NOMO-1 (cell line): ENCODE measurements at regions not wholly inside any gene's neighbourhood (a gene's known extent, or its start where the extent isn't known, plus 50 kb on each side); places are given as distances from the start of the nearest gene placed in this dataset.
"Not testable (repeated sequence)": the region's sequence is repeated elsewhere in the genome, so short reads cannot be mapped to it uniquely, and the experiment has no call there.

Experiments used
- DNase-seq, 2 experiments: peaks; one replicate each; lab custom pipeline; 2025; ENCODE audit not compliant: unreplicated experiment in 2 of 2; lab: John Stamatoyannopoulos, UW

DNA sequence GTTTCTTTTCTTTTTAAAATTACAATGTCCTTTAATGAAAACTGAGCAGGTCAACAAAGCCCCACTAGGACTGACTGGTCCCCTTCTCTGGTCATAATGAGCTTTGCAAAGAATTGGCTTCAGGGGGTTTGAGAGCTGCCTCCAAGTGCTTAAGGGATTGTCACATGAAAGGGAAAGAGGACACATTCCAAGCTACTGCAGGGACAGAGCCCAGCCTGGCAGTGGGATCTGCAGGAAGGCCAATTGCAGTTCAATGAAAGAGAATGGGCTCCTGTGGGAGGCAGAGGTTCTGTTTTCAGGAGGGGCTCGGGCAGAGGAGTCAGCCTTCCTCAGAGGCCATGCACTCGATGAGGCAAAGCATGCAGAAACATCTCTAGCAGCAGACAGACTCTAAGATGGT is 84.1 kb upstream of the ACKR3 start:
- no peak for DNase-seq

DNA sequence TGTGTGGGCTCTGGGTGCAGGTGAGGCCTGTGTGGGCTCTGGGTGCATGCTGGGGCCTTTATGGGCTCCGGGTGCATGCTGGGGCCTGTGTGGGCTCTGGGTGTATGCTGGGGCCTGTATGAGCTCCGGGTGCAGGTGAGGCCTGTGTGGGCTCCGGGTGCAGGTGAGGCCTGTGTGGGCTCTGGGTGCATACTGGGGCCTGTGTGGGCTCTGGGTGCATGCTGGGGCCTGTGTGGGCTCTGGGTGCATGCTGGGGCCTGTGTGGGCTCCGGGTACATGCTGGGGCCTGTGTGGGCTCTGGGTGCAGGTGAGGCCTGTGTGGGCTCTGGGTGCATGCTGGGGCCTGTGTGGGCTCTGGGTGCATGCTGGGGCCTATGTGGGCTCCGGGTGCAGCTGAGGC is 80.5 kb upstream of the ACKR3 start:
- DNase-seq, result not testable (repeated sequence)

DNA sequence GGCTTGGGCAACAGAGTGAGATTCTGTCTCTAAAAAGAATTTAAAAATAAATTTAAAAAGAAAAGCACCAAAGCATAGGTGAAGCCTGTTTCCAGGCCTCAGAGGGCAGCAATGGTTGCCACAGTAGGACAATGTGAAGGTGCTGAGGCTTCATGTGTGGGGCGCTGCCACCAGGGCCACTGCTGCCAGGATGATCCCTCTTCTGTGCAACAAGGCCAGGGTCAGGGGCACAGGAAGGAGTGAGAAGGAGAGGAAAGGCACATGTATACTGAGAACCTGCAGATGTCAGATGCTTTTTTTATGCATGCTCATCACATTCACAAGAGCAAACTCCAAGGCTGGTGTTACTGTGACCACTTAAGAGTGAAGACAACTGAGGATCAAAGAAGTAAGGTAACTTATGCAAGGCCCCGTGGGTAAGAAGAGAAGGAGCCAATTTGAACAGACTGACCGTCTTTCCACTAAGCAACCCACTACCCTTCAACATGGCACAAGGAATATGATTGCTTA is 79.7 kb upstream of the ACKR3 start:
- no peak for DNase-seq

DNA sequence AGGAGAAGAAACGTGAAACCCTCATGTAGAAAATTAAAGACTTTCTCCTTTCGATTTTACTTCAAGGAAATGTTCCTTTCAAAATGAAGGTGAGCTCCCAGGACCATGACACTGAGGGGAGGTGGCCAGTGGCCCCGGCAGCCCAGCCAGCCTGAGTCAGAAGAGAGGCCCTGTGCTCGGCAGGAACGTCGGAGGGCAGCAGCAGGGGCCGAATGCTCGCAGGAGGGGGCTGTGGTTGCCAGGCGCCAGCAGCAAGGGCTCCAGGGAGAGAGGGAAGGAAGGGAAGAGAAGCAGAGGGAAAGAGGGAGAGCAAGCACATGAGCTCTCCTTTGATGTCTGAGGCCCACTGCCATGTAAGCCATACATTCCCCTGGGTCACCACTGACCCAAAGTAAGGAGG is 73.3 kb upstream of the ACKR3 start:
- no peak for DNase-seq

DNA sequence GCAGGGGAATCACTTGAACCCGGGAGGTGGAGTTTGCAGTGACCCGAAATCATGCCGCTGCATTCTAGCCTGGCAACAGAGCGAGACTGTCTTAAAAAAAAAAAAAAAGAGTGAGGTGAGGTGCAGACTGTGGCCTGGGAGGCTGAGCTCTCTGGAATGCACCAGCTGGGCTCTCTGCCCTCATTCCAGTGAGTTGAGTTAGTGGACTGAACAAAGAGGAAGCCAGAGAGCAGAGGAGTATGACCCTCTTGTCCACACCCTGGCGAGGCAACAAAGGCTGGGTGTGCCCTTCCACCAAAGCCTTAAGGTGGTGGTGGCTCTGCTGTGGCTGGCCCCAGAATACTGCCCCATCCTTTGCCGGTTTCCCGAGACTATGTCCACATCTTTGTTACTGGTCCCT is 71.3 kb upstream of the ACKR3 start:
- DNase-seq, result no peak

DNA sequence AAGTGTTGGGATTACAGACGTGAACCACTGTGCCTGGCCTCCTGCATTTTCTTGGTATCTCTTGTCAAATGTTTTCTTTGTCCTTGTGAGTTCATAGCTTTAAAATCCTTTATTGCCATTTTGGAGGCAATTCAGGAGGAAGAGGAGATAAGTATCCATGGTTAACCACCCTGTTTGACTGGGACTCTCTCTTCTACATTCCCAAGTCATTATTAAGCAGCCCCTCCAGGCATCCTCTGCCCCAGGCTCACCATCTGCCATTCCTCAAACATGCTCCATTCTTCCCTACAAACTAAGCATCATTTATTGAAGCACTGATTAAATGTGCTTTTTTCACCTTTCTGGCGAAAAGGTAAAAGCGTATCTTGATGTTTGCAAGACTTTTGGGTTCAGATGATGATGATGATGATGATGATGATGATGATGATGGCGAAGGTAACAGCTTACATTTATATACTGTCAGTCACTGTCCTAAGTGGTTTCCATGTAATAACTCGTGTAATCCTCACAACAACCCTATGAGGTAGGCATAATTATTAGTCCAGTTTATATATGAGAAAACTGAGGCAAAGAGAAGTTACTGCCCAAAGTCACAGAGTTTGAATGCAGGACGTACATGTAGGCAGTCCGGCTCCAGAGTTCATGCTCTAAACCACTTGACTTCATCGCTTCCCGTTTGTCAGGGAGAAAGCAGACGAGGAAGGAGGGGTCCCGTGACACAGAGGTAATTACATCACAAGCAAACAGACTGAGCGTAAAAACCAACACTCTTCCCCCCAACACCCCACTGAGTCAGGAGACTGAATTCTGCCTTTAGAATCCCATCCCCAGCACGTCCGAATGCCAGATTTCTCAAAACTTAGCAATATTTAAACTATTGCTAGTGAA is 69.7 kb upstream of the ACKR3 start:
- DNase-seq, result peak in 1 of 2 experiments; percentile 37

DNA sequence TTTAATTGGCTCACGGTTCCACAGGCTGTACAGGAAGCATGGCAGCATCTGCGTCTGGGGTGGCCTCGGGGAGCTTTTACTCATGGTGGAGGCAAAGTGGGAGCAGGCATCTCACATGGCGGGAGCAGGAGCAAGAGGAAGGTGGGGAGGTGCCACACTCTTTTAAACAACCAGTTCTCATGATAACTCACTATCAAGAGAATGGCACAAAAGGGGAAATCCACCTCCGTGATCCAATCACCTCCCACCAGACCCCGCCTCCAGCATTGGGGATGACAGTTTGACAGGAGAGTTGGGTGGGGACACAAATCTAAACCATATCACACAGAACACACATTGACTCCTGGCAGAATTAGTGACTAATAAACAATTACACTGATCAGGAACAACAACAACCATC is 68.6 kb upstream of the ACKR3 start:
- DNase-seq, result no peak

DNA sequence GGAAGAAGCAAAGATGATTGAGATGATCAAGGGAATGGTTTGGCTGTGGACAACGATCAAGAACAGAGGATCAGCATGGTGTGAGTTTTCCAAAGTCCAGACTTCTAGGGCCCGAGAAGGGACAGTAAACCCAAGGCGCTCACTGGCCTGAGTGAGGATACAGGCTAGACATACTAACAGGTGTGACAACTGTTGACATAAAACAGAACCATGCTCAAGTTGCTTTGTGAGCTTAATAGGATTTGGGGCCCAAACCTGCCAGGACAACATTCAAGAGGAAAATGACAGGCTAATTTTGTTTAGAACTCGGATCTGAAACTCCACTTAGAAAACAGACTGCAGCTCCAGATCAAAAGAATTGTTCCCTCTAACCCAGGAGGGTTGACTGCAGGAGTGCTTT is 68.1 kb upstream of the ACKR3 start:
- DNase-seq, result no peak

DNA sequence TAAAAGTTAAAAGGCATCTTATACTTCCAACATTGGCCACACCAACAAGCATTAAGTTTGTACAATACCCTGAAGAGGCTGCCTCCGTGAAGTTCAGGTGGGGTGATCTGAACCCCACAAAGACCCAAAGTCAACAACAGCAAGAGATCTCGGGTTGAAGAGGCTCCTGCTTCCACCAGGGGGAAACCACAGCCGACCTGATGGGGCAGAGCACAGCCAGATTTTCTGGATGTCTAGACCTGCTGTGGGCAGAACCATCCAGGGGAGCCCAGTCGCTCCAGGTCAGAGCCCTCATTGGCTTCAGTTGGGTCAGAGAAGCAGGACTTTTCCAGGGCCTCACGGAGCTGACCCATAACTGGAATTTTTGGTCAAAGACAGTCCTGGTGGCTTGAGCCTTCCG is 66.5 kb upstream of the ACKR3 start:
- DNase-seq, result no peak

DNA sequence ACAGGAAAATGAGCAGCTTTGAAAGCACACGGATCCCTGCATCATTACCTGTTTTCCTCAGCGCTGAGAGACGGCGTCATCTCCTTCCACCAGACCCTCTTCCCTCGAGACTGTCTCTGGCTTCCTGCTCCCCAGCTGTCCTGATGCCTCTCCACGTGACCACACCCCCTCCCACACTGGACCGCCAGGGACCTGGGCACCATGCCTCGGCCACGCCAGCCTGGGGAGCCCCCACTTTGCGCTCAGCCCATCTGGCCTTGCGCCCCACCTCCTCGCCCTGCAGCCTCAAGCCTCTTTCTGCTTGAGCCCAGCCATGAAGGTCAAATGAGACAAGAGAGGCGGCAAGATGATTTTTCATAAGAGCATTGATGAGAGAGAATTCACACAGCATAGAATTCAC is 66.0 kb upstream of the ACKR3 start:
- DNase-seq, result no peak

DNA sequence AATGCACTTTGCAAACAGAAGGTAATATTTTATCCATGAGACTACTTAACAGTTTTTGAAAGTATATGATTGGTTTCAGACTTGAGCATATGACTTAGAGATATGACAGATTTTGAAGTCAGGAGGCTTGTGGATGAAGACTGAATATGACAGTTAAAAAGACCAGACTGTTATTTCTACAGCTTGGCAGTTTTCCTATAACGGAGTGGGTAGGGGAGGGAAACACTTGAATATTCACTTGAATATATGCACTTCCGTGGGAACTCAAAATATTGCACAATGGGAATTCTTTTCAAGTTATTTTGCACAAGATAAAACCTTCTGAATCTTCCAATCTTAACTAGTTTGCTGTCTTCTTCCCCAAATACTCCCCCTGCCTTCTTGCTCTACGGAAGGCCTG is 64.6 kb upstream of the ACKR3 start:
- DNase-seq, result no peak

DNA sequence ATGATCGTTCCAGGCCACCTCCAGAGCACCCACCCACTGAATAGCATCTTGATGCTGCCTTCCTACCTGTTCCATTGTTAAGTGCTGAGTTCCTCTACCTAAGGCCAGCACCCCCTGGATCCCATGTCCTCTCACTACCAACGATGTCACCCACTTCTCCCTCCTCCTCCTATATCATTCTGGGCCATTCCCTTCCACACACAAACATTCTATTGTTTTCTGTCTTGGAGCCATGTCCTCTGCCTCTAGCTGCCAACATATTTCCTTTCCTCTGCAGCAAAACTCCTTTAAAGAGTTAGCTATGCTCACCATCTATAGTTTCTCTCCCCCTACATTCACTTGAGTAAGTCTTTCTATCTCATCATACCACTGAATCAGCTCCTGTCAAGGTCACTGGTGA is 64.0 kb upstream of the ACKR3 start:
- no peak for DNase-seq

DNA sequence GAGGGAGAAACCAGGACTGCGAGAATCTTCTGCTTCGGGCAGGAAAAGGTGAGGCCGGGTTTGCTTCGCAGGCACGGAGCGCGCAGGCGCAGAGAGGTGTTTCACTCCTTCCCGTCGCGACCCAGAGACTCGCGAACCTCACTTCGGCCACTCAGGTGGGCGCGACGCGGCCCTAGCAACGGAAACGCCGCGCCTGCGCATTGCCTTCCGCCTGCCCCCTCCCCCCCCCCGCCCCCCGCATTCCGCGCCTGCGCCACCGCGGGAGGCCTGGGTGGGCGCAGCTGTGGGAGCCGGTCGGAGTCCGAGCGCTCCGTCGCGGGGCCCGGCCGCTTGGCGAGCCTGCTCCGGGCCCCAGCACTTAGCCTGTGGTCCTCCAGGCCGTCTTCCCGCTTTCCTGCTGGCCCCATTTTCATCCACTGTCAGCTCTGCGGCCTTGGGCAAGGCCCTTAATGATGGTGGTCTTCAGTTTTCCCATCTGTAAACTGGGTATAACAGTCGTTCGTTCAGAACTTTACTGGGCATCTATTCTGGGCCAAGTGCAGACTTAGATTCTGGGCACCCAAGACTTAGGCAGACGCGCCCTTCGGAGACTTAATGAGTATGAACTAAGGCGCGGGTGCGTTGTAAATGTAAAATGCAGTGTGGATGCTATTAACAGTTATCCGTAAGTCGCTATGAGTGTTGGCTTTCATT is 62.1 kb upstream of the ACKR3 start:
- DNase-seq, result no peak

DNA sequence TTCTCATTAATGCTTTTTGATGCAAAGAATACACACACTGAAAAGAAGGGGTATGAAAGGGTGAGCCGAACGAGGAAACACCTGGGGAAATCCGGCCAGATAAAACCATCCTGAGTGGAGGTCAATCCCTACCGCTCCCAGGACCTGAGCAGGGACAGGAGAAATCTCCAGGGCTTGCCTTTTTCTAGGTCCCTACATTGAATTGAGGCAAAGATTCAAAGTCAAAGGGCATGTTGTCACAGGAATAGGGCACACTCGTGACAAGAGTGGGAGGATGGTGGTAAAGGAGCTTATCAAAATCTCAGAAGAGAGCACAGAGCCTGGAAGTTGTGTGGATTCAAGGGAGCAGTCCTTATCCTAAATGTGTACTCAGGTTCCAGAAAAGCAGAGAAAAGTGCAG is 61.2 kb upstream of the ACKR3 start:
- DNase-seq, result no peak

DNA sequence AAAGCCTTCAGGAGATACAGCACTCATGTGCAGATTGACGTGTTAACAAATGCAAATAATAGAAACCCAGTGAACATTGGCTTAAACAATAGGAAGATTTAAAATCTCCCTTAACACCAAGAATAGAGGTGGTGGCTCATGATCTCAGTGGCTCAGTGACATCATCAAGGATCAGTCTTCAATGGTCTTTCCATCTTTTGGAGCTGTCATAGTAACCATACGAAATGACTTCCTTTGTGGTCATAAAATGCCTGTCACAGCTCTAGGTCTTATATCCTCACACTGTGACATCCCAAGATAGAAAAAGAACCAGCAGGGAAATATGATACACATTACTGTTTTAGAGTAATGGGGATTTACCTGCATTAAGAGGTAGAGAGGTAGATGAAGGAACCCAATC is 59.6 kb upstream of the ACKR3 start:
- DNase-seq, result no peak

DNA sequence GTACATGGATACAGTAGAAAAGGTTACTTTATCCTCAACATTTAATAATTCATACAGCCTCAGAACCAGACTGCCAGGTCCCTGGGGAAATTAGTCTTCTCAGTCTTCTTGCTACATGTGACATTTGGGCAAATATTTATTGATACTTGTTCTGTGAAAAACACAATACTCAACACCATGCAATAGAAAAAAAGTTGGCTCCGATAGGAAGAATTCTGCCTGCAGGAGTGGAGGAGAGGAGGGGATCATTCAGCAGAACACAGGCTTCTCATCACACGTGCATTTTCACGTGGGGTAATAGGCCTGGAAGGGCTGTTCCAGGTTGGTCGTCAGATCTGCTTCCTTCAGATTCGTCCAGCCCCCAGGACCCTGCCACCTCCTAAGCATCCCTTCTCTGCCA is 58.4 kb upstream of the ACKR3 start:
- no peak for DNase-seq

DNA sequence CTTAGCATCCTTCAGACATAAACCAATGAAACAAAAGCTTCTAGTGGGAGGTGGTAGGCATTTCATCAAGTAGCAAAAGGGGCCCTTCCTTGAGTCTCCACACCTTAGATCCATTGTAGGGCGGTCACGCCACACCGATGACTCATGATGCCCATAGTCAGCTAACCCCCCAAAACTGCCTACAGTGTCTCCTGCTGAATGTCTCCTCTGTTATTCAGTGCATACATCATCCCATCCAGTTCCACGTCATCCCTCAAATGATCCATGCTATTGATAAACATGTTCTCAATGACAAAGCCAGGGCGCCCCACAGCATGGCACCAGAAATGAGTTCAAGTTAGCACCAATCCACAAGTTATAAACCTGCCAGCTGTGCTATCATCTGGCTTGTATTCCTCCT is 57.4 kb upstream of the ACKR3 start:
- DNase-seq, result no peak

DNA sequence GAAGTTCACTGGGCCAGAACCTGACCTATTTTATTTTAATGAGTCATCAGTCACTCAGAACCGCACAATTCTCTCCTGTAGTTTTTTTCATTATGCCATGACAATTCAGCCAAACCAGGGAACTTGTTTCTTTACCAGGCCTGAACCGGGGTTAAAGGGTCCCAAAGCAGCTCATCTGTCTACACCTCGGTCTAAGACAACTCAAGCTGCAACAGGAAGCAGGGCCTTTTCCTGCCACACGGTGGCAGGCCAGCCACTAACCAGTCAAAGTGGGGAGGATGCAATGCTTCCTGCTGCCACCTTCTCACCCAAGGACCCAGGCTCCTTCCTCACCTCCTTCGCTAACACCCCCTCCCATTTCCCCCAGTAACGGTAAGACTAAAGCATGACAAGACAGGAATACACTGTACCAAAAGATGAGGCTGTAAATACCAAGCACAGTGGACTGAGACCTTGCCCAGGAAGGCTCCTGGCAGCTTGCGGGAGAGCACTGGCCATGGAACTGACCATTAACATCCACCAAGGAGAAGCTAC is 56.7 kb upstream of the ACKR3 start:
- peak; percentile 42 to 43 for DNase-seq

DNA sequence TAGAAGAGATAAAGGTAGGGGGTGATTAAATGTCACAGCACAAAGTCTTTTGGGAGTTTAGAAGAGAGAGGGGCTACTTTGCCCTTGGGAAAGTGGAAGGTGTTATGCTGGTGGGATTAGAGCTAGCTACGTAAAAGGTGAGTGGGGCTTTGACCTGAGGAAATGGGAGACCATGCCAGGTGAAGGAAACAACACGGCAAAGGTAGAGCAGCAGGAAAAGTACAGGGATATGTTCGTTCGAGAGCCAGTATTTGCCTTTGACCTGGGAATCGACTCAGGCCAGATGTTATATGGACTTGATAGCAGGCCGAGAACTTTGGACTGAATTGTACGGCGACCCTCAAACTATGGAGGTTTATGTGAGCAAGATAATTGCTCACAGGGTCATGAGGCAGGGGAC is 55.7 kb upstream of the ACKR3 start:
- no peak for DNase-seq

DNA sequence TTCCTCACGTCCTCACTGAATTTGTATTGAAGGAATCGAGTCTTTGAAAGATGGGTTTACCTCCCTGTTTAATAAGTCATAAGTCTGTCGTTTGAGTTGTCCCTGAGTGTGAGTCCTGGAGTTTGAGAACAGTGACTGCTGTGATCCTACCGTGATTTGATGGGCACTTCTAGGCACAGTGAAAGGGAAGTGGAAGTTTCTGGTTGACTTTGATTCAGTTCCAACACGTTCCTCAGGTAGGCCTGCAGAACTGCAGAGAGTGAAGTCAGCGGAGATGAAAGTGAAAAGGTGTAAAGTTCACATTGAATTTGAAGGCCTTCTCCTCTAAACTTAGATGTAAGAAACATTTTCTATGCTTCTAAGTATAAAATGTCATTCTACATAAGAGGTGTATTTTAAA is 52.9 kb upstream of the ACKR3 start:
- DNase-seq, result no peak

DNA sequence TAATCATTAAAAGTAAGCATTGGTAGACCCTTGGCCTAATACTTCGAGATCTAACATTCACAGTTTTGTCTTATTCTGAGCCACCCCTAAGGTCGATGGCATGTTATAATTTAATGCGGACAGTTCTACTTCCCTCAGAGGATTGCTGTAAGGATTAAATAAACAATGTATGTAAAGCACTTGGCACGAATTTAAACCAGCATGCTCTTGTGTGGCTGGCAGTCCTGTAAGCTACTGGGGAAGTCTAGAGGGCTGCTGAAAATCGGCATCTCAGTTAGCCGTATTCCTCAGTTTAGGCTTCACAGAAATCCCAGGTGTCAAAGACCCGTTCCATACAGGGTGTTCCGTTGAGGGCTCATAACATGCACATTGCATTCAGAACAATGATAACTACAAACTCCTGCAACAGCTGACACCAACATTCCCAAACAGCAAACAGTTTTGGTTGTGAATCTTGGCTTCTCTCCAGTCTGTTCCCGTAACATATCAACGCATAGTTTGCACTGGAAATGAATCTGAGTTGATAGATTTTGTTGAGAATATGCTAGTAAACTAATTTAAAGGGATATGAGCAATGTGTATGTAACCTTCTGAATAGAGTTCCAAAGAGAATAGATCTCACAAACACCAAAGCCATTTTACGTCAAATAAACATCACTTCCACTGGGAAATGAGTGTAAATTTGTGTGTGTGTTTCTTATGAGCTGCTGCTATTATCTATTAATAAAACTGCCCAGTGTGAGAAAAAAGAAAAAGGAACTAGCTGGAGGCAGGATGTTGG is 52.2 kb upstream of the ACKR3 start:
- no peak for DNase-seq
